GM21723 (cell line): ENCODE measurements at regions not wholly inside any gene's neighbourhood (a gene's known extent, or its start where the extent isn't known, plus 50 kb on each side); places are given as distances from the start of the nearest gene placed in this dataset.

Source experiments
- ATAC-seq: cut with Tn5 transposase; IDR thresholded peaks from one replicate; pipeline ENCODE4 v1.9.1; 2021; ENCODE audit warnings: mild to moderate bottlenecking, moderate library complexity; ENCODE audit not compliant: unreplicated experiment

DNA sequence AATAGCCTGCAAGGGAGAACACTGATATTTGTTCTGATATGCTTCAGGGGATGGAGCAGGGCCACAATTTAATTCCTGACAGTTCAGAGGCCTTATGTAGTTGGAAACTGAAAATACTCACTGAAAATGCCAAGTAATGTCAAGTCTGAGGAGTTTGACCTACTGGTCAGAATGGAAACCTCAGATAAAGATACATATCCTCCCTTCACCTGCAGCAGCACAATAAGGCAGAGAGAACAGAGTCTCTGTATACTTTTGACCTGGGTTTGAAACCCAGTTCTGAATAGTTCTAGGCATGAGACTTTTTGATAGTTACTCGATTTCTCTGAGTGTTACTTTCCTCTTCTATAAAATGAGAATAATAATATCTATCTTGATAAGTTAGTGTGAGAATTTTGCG lies 65.8 kb upstream of the TRPC5 start:
- no peak for ATAC-seq

DNA sequence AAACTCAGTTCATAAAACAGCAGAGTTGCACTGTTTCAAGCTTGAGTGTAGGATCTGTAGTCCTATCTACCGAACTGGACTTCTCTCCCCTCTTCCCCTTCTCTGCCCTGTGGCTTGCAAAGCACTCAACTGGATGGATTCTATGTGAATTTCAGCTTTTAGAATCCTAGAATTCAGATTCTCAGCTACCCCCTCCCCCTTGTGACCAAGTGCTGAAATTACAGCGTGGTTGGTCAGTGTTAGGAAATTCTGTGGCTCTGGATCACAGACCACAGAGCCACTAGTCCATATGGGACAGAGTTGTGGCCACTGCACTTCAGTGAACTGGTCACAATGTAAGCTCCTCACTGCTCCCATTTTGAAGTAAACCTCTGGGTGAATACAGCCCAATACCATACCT lies 64.6 kb upstream of the TRPC5 start:
- peak; percentile 52 for ATAC-seq

DNA sequence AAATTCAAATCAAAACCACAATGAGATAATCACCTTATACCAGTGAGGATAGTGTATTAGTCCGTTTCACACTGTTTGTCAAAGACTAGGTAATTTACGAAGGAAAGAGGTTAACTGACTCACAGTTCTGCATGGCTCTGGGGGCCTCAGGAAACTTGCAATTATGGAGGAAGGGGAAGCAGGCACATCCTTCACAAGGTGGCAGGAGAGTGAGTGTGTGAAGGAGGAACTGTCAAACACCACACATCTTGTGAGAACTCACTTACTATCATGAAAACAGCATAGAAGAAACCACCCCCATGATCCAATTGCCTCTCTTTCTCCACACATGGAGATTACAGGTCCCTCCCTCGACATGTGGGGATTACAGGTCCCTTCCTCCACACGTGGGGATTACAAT lies 54.7 kb upstream of the TRPC5 start:
- ATAC-seq, result no peak
